ENCODE measurements at regions not wholly inside any gene's neighbourhood (a gene's known extent, or its start where the extent isn't known, plus 50 kb on each side); places are given as distances from the start of the nearest gene placed in this dataset.

GRCh38 chr18:61039251-61039650 is 294.0 kb upstream of the CDH20 start:
- Histone ChIP-seq H3K9me3 (ENCODE audit: control insufficient read depth, insufficient read depth, low read depth, low read length) (no peaks in the 10 kb centered on the region), H3K4me1 (ENCODE audit: control insufficient read depth, insufficient read depth, low read length) (no peaks in the 10 kb centered on the region), H3K4me3 (ENCODE audit: low read depth in 2 of 2, low read length in 2 of 2) (no peak overlapping the region), H3K36me3 (ENCODE audit: control insufficient read depth, insufficient read depth, low read length) (no peaks in the 10 kb centered on the region), H3K27ac (ENCODE audit: low read length) (no peak overlapping the region), H3K27me3 (ENCODE audit: control insufficient read depth, insufficient read depth, low read length) (no peaks in the 10 kb centered on the region)
- POLR2A ChIA-PET, result no interaction called here
- no TSS peak for BruUV-seq (replicated peaks)
- ATAC-seq (no peak), DNase-seq (ENCODE audit: low read depth, low spot score) (no peak)
- in situ Hi-C loops (cut with HindIII; ENCODE audit: low pct_unique_long_range_greater_than_20kb, low sequenced_read_pairs), result no loop called here
- TF ChIP-seq SIN3A (IDR thresholded peaks at IDR 0.05; ENCODE audit: borderline replicate concordance, insufficient read depth, low read depth, low read length) (no peak), POLR2AphosphoS5 (IDR thresholded peaks at IDR 0.05; ENCODE audit: low read depth, low read length) (no peak), TCF7L2 (IDR thresholded peaks at IDR 0.05; ENCODE audit: low read depth, low read length) (no peak), CTCF (IDR thresholded peaks at IDR 0.05) (no peak), REST (IDR thresholded peaks at IDR 0.05; ENCODE audit: insufficient read depth in 1 of 2, low read depth in 2 of 2, low read length in 1 of 2) (no peak)
- intact Hi-C loops (cut with micrococcal nuclease; ENCODE audit: unreplicated experiment), result no loop called here
- CTCF ChIA-PET, result no interaction called here

GRCh38 chr18:61047794-61048193 is 285.4 kb upstream of the CDH20 start:
- TF ChIP-seq POLR2AphosphoS5 (IDR thresholded peaks at IDR 0.05; ENCODE audit: low read depth, low read length), result no peak
- no peak for TF ChIP-seq CTCF (IDR thresholded peaks at IDR 0.05)
- TF ChIP-seq TCF7L2 (IDR thresholded peaks at IDR 0.05; ENCODE audit: low read depth, low read length), result no peak
- no peak for TF ChIP-seq REST (IDR thresholded peaks at IDR 0.05; ENCODE audit: insufficient read depth in 1 of 2, low read depth in 2 of 2, low read length in 1 of 2)
- no peak for TF ChIP-seq SIN3A (IDR thresholded peaks at IDR 0.05; ENCODE audit: borderline replicate concordance, insufficient read depth, low read depth, low read length)
- no peak for DNase-seq (ENCODE audit: low read depth, low spot score)
- ATAC-seq, result no peak
- H3K4me1 ChIP-seq (ENCODE audit: control insufficient read depth, insufficient read depth, low read length), result no peaks in the 10 kb centered on the region
- BruUV-seq (replicated peaks), result no TSS peak
- no peaks in the 10 kb centered on the region for H3K9me3 ChIP-seq (ENCODE audit: control insufficient read depth, insufficient read depth, low read depth, low read length)
- in situ Hi-C loops (cut with HindIII; ENCODE audit: low pct_unique_long_range_greater_than_20kb, low sequenced_read_pairs), result no loop called here
- no peaks in the 10 kb centered on the region for H3K36me3 ChIP-seq (ENCODE audit: control insufficient read depth, insufficient read depth, low read length)
- H3K27ac ChIP-seq (ENCODE audit: low read length), result no peak overlapping the region
- no peaks in the 10 kb centered on the region for H3K27me3 ChIP-seq (ENCODE audit: control insufficient read depth, insufficient read depth, low read length)
- intact Hi-C loops (cut with micrococcal nuclease; ENCODE audit: unreplicated experiment), result no loop called here
- CTCF ChIA-PET, result no interaction called here
- POLR2A ChIA-PET, result no interaction called here
- no peak overlapping the region for H3K4me3 ChIP-seq (ENCODE audit: low read depth in 2 of 2, low read length in 2 of 2)
